ENCODE measurements at regions not wholly inside any gene's neighbourhood (a gene's known extent, or its start where the extent isn't known, plus 50 kb on each side); places are given as distances from the start of the nearest gene placed in this dataset.

- TF ChIP-seq CTCF (IDR thresholded peaks at IDR 0.05; ENCODE audit: unreplicated experiment) = no peak
- no peak for DNase-seq (ENCODE audit: low spot score)
Measured at GRCh38 chr7:94115316-94115715, 111.2 kb upstream of the BET1 start.

DNA sequence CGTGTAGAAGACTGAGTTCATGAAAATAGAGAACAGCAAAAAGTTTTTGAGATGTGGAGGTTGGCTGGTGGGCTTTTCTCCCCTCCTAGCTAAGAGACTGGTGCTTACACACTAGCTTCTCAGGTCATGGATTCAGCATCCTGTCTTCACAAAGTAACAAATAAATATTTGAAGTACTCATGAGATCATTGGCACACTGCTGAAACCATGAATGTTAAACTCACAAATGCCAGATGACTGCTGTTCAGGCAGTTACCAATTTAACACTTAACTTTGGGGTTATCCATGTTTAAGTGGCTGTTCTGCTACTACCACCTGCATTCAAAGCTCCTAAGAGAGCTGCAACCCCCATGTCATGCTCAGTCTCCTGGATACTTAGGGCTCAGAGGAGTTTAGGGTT is 119.0 kb upstream of the BET1 start:
- no peak for TF ChIP-seq CTCF (IDR thresholded peaks at IDR 0.05; ENCODE audit: unreplicated experiment)
- Mint-ChIP-seq H3K9me3 (ENCODE audit: unreplicated experiment) (no peaks in the 10 kb centered on the region), H3K4me1 (ENCODE audit: unreplicated experiment) (no peaks in the 10 kb centered on the region), H3K27ac (ENCODE audit: unreplicated experiment) (no peak overlapping the region), H3K27me3 (ENCODE audit: unreplicated experiment) (peaks cover 4% of the 10 kb centered on the region), H3K36me3 (ENCODE audit: low read depth, unreplicated experiment) (no peaks in the 10 kb centered on the region), H3K4me3 (ENCODE audit: unreplicated experiment) (no peak overlapping the region)
- no peak for DNase-seq (ENCODE audit: low spot score)

More at GRCh38 chr7:94115316-94115715, 111.2 kb upstream of the BET1 start:
- no peaks in the 10 kb centered on the region for H3K36me3 Mint-ChIP-seq (ENCODE audit: low read depth, unreplicated experiment)
- no peaks in the 10 kb centered on the region for H3K9me3 Mint-ChIP-seq (ENCODE audit: unreplicated experiment)
- H3K4me1 Mint-ChIP-seq (ENCODE audit: unreplicated experiment) = no peaks in the 10 kb centered on the region
- H3K27me3 Mint-ChIP-seq (ENCODE audit: unreplicated experiment) = no peaks in the 10 kb centered on the region
- no peak overlapping the region for H3K4me3 Mint-ChIP-seq (ENCODE audit: unreplicated experiment)
- H3K27ac Mint-ChIP-seq (ENCODE audit: unreplicated experiment) = no peak overlapping the region

GRCh38 chr7:94127026-94127425 is 122.9 kb upstream of the BET1 start:
- Mint-ChIP-seq H3K27ac (ENCODE audit: unreplicated experiment) (no peak overlapping the region), H3K36me3 (ENCODE audit: low read depth, unreplicated experiment) (no peaks in the 10 kb centered on the region), H3K4me3 (ENCODE audit: unreplicated experiment) (no peak overlapping the region), H3K27me3 (ENCODE audit: unreplicated experiment) (no peaks in the 10 kb centered on the region), H3K4me1 (ENCODE audit: unreplicated experiment) (no peaks in the 10 kb centered on the region), H3K9me3 (ENCODE audit: unreplicated experiment) (no peaks in the 10 kb centered on the region)
- no peak for DNase-seq (ENCODE audit: low spot score)
- no peak for TF ChIP-seq CTCF (IDR thresholded peaks at IDR 0.05; ENCODE audit: unreplicated experiment)

DNA sequence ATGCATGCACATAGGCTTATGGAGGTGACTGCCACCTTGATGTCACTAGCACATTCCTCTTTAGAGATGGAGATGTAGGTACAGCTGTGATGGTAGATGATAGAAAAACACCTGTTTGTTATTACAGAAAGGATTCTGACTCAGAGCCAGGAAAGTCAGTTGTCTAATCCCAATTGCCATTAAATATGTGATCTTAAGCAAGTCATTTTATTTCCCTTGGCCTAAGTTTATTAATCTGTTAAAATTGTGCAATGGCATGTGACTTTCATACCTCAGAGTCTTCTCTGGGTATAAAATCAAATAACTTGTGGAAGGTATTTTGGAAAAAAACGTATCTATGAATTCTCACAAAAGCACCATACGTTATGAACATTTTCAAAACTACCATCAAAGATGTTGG is 123.9 kb upstream of the BET1 start:
- no peak for TF ChIP-seq CTCF (IDR thresholded peaks at IDR 0.05; ENCODE audit: unreplicated experiment)
- H3K36me3 Mint-ChIP-seq (ENCODE audit: low read depth, unreplicated experiment) = no peaks in the 10 kb centered on the region
- no peak overlapping the region for H3K27ac Mint-ChIP-seq (ENCODE audit: unreplicated experiment)
- H3K27me3 Mint-ChIP-seq (ENCODE audit: unreplicated experiment) = no peaks in the 10 kb centered on the region
- no peak overlapping the region for H3K4me3 Mint-ChIP-seq (ENCODE audit: unreplicated experiment)
- H3K9me3 Mint-ChIP-seq (ENCODE audit: unreplicated experiment) = no peaks in the 10 kb centered on the region
- DNase-seq (ENCODE audit: low spot score) = no peak
- no peaks in the 10 kb centered on the region for H3K4me1 Mint-ChIP-seq (ENCODE audit: unreplicated experiment)

DNA sequence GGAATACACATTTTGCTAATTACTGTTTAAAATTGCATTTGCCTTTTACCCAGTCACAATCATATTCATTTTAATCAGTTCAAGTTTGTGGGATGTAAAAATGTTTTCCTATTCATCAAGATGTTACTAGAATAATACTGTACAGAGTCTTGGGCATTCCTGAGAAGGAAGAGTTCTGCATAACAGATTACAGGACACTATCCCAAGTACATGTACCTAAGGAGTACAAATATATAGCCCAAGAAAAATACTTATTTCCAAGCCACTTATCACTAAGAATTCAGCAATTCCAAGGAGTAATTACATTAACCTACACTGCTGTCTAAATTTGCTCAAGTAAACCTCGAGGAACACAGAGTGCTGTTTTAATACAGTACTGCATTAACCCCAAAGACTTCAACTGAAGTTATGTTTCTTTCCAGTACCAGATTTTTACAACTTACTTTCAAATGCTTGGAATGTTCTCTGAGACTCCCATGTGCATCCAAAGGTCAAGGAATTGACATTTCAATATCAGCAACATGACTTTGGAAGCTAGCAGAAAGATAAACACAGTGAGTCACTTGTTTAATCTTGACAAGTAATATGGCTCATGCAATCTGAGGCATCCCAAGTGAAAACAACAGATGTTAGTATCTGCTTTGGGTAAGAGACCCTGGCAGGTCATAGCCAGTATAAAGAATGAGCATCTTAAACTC is 125.4 kb upstream of the BET1 start:
- Mint-ChIP-seq H3K36me3 (ENCODE audit: low read depth, unreplicated experiment) (no peaks in the 10 kb centered on the region), H3K9me3 (ENCODE audit: unreplicated experiment) (no peaks in the 10 kb centered on the region), H3K27ac (ENCODE audit: unreplicated experiment) (no peak overlapping the region), H3K4me3 (ENCODE audit: unreplicated experiment) (no peak overlapping the region), H3K4me1 (ENCODE audit: unreplicated experiment) (no peaks in the 10 kb centered on the region), H3K27me3 (ENCODE audit: unreplicated experiment) (no peaks in the 10 kb centered on the region)
- DNase-seq (ENCODE audit: low spot score) = no peak
- TF ChIP-seq CTCF (IDR thresholded peaks at IDR 0.05; ENCODE audit: unreplicated experiment) = no peak

Measured in endothelial cell (in vitro differentiated cells).